ENCODE measurements at regions not wholly inside any gene's neighbourhood (a gene's known extent, or its start where the extent isn't known, plus 50 kb on each side); places are given as distances from the start of the nearest gene placed in this dataset.

GRCh38 chrX:94089149-94089548 lies 415.1 kb downstream of the FAM133A start:
- no peak for TF ChIP-seq ZFX (IDR thresholded peaks at IDR 0.05; ENCODE audit: borderline replicate concordance)
- TF ChIP-seq CTCF (IDR thresholded peaks at IDR 0.05): no peak
- no peak overlapping the region for H3K27ac ChIP-seq

- H3K27ac ChIP-seq: no peak overlapping the region
- TF ChIP-seq CTCF (IDR thresholded peaks at IDR 0.05) (no peak), ZFX (IDR thresholded peaks at IDR 0.05; ENCODE audit: borderline replicate concordance) (no peak)
Measured at GRCh38 chrX:94097868-94098267, 423.9 kb downstream of the FAM133A start.

- H3K27ac ChIP-seq: no peak overlapping the region
- TF ChIP-seq CTCF (IDR thresholded peaks at IDR 0.05) (peak; percentile 54), ZFX (IDR thresholded peaks at IDR 0.05; ENCODE audit: borderline replicate concordance) (no peak)
Measured at GRCh38 chrX:94107981-94108380, 434.0 kb downstream of the FAM133A start.

- TF ChIP-seq ZFX (IDR thresholded peaks at IDR 0.05; ENCODE audit: borderline replicate concordance): no peak
- TF ChIP-seq CTCF (IDR thresholded peaks at IDR 0.05): no peak
- no peak overlapping the region for H3K27ac ChIP-seq
Measured at GRCh38 chrX:94114362-94114761, 440.4 kb downstream of the FAM133A start.

- TF ChIP-seq CTCF (IDR thresholded peaks at IDR 0.05) (no peak), ZFX (IDR thresholded peaks at IDR 0.05; ENCODE audit: borderline replicate concordance) (no peak)
- no peak overlapping the region for H3K27ac ChIP-seq
Measured at GRCh38 chrX:94121799-94122198, 447.8 kb downstream of the FAM133A start.

- TF ChIP-seq ZFX (IDR thresholded peaks at IDR 0.05; ENCODE audit: borderline replicate concordance) (no peak), CTCF (IDR thresholded peaks at IDR 0.05) (no peak)
- H3K27ac ChIP-seq: no peak overlapping the region
Measured at GRCh38 chrX:94123062-94123461, 449.1 kb downstream of the FAM133A start.

- H3K27ac ChIP-seq: no peak overlapping the region
- TF ChIP-seq CTCF (IDR thresholded peaks at IDR 0.05) (no peak), ZFX (IDR thresholded peaks at IDR 0.05; ENCODE audit: borderline replicate concordance) (no peak)
Measured at GRCh38 chrX:94162971-94163370, 489.0 kb downstream of the FAM133A start.
